GM19351 (cell line): ENCODE measurements at regions not wholly inside any gene's neighbourhood (a gene's known extent, or its start where the extent isn't known, plus 50 kb on each side); places are given as distances from the start of the nearest gene placed in this dataset.
"Not testable (repeated sequence)": the region's sequence is repeated elsewhere in the genome, so short reads cannot be mapped to it uniquely, and the experiment has no call there.

ENCODE experiments used
- ATAC-seq: cut with Tn5 transposase; IDR thresholded peaks from one replicate; pipeline ENCODE4 v1.9.1; 2021; ENCODE audit warnings: mild to moderate bottlenecking, moderate library complexity; ENCODE audit not compliant: unreplicated experiment

DNA sequence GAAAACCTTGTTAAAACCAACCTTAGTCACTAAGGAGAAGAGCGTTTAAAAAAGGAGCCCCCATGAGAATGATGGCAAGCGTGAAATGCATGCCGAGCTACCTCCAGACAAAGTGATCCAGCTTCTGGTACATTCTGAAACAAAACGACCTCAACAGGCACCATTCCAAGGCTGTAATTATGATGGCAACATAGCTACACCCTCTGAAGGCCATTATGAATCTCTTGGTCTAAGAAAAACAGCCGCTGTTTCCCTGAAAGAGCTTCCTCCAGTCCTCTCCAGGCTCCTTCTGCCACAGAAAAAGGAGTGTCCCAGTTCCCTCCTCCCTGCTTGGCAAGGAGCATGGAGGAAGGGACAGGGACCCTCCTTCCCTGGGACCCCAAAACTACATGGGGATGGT, 50.0 kb upstream of the ABLIM1 start:
- no peak for ATAC-seq

DNA sequence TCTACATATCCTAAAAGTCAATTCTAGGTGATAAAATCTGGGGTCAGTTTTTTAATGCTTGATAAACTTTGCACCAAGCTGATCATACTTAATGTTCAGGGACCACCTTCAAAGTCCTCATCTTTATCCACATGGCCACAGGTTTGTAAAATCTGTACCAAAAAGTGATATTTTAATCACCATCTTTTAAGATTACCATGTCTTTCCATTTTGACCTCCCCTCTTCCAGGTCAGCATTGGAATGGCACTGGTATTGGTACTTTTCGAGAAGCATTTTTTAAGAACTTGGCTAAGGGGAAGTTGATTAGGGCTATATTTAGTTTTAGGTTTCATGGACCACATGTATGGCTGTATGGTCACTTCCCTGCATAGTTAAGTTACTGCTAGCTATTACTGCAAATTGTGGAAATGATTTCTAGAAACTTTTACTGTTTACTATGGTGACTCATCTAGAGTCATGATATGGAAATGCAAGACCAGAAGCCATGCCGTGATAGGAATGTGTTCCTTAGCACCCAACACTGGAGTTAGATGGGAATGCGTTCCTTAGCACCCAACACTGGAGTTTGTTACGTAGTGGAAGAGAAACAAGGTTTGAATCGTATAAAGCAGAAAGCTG, 50.8 kb upstream of the ABLIM1 start:
- ATAC-seq, result no peak

DNA sequence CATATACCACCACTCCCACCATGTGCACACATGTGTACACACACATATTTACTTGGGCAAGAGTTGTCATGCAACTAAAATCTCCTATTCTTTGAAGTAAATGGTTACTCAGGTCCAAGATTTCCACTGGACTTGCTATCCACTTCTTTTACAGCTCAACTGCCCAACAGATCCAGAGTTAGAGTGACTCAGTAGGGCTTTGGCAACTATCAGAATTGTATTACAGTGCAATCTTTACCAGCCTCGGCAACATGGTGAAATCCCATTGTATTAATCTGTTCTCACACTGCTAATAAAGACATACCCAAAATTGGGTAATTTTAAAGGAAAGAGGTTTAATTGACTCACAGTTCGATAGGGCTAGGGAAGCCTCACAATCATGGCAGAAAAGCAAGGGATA, 51.9 kb upstream of the ABLIM1 start:
- ATAC-seq, result no peak

DNA sequence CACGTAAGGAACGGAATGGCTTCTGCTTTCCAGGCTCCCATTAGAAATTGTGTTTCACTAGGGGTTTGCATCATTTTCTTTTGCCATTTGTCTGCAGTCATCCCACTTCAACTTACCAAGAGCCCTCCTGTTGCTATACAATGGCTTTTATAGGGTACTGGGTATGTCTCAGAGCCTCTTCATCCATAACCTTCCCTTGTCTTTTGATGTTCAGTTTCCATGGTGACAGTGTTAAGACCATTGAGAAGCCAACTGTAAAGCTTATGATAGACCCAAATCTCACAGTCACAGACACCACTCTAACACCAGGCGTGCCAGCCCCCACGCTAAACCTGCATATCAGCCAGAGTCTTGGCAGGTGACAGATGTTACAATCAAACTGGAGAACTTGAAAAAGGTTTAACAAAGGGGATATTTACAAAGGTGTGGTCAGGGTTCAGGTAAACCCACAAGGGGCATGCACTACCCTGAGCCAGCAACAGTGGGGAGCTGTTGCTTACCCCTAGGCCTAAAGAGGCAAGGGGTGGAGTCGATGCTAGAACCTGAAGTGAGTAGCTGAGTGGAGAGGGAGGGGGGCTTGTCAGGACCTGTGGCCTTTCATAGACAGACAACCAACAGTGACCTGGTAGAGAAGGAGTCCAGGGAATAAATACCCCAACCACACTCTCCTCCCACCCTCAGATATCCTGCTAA, 53.2 kb upstream of the ABLIM1 start:
- no peak for ATAC-seq

DNA sequence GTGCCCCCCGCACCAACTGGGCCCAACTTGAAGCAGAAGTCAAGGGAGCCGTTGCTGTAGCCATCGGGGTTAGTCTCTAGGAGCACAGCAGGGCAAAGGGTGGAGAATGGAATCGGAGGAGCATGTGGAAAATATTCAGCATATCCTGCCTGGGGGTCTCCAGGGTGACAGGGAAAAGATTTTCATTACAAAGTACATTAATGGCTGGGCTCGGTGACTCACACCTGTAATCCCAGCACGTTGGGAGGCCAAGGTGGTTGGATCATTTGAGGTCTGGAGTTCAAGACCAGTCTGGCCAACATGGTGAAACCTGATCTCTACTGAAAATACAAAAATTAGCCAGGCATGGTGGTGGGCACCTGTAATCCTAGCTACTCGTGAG, 53.8 kb upstream of the ABLIM1 start:
- ATAC-seq, result no peak

DNA sequence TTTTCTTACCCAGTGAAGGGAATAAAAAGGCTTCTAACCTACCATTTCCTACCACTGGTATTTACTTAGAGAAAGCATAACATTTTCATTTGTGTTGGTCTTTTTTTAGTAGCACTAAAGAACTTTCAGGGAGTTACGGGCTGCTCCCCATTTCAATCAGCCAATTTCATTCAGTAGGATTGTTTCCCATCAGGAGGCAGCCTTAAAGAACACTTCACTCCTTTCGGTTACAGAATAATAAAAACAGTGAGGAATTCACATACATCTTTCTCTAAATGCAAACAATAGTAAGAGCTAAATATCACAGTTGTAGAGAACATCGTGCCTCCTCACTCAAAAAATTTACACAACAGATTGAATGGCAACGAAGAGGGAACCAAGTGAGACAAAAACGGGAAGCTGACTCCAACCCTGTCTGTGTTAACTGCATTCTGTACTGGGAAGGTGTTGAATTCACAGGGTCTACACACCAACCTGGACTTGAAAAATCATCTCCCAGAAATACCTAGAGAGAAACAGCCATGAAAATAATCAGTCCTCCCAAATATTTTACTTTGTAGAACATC, 55.5 kb upstream of the ABLIM1 start:
- ATAC-seq, result no peak

DNA sequence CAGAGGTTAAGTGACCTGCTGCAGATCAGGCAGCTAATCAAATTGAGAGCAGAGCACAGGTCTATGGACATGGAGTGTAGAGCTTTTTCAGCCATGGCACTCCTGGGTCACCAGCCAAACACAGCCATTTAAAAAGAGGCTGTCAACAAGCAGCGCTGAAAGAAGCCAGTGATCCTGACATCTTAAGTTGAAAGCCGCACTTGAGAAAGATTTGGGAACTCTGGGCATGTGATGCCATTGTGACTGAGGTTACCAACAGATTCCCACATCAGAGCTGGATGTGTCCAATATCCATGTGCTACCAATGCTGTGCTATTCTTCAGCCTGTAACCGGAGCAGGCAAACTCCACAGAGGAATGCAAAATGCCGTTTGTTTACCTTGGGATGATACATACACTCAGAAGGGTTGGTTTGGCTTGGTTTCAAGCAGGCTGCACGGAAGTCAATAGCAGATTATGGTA, 56.2 kb upstream of the ABLIM1 start:
- no peak for ATAC-seq

DNA sequence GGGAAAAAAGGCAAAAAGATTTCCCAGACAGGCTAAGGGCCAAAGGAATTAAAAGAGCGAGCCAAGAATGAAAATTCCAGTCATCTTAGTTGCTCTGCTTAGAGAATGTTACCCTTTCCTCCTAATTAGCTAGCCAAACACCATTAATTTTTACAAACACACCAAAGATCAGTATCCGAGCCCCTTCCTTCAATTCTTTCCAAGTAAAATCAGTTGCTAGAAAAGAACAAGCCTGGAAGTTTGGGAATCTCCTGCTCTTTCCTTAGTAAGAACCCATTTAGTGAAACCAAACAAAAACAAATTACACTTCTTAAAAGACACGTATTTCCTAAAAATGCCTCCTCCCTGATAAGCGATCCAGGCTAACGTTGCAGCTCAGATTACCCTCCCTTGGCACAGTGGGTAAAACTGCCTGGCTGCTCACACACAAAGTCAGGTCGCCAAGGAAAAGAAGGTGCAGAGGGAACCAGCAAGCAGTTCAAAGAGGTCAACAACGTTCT, 57.1 kb upstream of the ABLIM1 start:
- no peak for ATAC-seq

DNA sequence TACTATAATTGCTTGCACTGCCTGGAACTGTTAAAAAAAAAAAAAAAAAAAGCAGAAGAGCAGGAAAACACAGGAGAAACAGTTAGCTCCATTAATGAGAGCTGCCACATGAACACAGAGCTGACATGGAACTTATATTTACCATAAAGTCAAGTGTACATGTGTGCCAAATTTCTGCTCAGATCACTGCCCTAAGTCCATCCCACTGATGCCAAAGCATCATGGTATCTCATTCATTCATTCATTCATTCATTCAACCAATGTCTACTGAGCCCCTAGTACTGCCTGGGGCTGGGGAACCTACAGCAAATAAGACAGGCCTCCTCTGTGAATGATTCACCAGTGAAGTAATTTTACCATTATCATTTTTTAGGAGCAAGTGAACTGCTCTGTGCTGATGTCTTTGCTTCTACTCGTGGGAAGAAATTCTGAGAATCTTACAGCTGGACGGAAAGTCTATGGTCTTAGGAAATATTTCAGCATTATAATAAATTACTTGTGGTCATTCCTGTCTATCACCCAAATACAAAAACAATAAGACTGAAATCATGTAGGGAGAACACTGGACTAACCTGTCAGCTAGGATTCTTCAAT, 58.8 kb upstream of the ABLIM1 start:
- no peak for ATAC-seq

DNA sequence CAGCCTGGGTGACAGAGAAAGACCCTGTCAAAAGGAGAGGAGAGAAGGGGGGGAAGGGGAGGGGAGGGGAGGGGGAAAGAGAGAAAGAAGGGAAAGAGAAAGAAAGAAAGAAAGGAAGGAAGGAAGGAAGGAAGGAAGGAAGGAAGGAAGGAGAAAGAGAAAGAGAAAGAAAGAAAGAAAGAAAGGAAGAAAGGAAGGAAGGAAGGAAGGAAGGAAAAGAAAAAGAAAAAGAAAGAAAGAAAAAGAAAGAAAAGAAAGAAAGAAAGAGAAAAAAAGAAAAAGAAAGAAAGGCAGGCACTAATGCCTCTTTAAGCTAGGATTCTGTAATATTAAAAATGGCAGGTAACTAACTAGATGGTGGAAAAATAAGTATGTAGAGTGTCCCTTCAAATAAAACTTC, 59.8 kb upstream of the ABLIM1 start:
- not testable (repeated sequence) for ATAC-seq

DNA sequence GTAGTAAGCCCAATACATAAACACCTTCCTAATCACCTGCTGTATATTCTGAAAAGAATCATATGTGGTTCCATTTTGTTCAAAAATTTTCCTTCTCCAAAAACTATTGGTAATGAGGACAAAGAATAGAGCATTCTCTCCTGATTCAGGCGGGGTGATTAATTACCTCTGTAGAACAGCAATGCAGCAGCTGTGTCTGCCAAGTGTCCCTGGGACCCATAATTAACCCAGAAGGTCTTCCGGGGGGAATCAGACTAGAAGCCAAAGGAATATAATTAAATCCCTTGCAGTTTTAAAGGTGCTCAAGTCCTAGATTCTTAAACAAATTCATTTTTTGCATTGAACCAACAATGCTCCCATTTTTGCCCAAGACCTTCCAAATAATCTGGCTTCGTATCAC, 60.3 kb upstream of the ABLIM1 start:
- no peak for ATAC-seq

DNA sequence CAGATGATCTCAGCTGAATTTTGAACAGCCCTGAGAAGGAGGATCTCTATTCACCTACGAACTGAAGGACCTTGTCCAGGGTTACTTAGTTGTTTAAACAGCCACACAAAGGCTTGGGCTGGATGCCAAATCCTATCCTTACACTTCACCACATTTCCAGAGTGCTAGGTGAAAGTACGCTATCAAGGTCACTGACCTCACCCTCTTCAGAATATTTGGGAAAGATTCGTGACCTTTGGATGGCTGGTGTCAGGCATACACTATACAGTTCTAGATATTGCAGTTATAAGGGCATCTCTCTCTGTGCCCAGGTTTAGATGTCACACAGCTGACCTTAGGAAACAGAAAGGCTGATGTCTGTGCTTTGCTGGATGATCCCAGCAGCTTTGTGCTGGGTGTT, 61.2 kb upstream of the ABLIM1 start:
- no peak for ATAC-seq

DNA sequence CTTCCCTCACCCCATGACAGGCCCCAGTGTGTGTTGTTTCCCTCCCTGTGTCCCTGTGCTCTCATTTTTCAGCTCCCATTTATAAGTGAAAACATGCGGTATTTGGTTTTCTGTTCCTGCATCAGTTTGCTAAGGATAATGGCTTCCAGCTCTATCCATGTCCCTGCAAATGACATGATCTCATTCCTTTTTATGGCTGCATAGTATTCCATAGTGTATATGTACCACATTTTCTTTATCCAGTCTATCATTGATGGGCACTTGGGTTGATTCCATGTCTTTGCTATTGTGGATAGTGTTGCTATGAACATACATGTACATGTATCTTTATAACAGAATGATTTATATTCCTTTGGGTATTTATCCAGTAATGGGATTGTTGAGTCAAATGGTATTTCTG, 61.9 kb upstream of the ABLIM1 start:
- ATAC-seq, result not testable (repeated sequence)

DNA sequence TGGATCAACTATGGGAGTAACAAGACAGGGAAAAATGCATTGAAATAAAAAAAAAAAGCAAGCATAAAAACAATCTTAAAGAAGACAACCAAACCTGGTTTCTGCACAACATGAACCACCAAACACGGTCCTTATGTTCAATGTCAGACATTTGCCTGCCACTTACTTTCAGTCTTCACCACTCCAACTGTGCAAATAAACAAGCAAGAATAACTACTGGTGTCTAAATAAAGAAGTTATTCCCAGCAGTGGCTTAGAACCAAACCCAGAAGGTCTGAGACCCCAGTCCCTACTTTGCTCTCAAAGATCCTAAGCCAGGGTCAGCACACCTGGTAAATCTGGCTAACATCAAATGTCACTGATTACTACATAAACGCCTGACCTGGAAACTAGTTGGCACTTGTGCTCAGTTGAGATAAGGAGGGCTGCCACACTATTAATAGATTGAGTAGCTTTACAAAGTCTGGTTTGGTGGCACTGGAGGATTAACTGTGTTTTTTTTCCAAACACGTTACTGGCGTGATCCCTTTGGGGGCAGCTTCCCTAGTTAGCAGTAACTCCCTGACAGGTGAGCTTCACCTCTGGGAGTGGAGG, 62.7 kb upstream of the ABLIM1 start:
- ATAC-seq, result no peak

DNA sequence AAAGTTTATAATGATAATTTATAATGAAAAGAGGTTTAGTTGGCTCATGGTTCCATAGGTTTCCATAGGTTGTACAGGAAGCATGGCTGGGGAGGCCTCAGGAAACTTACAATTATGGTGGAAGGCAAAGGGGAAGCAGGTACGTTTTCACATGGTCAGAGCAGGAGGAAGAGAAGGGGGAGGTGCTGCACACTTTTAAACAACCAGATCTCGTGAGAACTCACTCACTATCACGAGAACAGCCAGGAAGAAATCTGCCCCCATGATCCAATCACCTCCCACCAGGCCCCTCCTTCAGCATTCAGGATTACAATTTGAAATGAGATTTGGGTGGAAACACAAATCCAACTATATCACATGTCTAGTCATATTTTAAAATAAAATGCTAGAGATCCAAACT, 64.1 kb upstream of the ABLIM1 start:
- ATAC-seq, result not testable (repeated sequence)

DNA sequence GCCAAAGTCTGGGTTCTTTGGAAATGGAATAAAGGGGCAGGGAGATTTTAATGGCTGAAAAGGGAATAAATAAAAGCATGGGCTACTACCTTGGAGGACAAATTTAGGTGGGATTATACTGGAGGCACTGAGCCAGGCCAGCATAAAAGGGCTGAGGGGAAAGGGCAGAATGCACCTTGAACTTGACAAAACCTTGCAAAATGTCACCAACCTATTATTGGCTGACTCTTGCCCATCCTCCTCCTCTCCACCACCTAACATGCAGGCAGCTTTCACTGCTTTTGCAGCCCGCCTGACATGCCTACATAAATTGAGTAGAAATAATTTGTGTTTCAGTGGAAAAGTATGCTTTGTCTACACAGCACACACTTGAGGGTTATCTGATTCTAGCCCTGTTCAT, 65.3 kb upstream of the ABLIM1 start:
- ATAC-seq, result no peak

DNA sequence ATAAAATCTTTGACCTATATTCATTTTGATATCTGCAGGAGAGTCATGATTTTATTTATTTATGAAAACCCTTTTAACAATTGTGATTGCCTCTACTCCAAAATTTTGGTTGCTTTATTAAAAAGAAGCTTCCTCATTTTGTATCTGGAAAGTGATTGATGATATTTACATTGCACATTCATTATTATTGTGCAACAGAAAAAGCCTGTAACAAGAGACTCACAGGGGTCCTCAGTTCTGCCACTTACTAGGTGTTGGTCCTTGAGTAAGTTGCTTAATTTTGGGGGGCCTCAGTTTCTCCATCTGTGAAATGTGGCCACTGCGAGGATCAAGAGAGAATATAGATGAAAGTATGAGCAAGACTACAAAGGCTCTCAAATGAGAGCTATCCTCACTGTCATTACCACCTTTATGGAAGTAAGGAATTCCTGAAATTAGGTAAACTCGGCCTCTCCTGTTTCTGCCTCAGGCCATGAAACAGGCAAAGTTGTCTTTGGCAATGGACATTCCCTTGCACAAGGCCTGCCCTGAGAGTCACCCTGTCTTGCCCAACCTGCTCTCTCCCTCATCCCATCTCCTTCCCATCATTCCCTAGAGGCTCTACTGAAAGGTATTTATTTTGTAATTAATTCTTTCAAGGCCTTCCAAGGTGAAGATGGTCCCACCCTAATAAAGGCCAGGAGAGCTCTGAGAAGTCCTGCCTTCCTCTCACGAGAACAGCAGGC, 66.1 kb upstream of the ABLIM1 start:
- no peak for ATAC-seq

DNA sequence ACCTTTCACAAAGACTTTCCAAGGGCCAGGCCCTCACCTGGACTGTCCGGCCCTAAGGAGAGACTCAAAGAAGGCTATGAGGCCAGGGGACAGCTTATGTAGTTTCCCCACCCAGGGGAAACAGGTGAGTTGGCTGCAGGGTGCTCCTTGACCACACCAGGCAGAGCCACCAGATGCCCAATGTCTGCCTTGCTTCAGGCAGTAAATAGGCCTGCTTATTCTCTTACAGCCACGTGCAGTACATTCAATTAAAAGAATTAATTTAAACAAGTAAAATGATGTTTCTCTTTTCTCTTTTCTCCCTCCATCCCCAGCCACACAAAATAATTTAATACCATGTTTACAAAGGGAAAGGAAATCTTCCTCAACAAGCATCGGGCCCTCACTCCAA, 66.6 kb upstream of the ABLIM1 start:
- ATAC-seq, result no peak

DNA sequence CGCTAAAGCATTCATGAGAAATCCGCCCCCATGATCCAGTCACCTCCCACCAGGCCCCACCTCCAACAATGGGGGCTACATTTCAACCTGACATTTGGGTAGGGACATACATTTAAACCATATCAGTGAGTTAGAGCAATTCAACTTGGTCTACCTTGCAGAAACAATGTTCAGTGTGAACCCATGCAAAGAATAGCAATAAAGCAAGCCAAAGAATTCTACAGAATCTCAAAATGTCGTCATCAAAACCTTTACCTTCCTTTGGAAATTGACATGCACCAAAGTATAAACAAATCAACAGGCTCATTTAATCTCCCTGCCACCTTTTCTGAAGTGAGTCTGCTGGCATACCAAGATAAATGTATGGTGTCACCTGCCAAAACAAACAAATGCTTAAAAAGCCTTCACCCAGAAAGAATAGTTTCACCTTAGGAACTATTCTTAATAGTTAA, 68.8 kb upstream of the ABLIM1 start:
- no peak for ATAC-seq

DNA sequence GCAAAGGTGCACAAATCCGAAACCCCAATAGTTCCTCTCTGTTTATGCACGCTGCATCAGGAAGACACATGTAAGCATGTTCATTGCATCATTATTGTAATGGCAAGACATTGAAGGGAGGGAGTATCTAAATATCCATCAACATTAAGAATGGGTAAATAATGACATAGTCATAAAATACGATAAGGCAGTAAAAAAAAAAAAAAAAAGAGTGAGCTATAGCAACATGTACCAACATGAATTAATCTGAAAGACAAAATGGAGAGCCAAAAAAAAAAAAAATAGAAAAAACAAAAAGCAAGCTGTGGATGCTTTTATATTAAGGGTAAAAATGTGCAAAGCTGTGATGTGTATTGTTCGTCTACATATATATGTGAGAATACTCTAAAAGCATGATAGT, 70.2 kb upstream of the ABLIM1 start:
- ATAC-seq, result no peak

DNA sequence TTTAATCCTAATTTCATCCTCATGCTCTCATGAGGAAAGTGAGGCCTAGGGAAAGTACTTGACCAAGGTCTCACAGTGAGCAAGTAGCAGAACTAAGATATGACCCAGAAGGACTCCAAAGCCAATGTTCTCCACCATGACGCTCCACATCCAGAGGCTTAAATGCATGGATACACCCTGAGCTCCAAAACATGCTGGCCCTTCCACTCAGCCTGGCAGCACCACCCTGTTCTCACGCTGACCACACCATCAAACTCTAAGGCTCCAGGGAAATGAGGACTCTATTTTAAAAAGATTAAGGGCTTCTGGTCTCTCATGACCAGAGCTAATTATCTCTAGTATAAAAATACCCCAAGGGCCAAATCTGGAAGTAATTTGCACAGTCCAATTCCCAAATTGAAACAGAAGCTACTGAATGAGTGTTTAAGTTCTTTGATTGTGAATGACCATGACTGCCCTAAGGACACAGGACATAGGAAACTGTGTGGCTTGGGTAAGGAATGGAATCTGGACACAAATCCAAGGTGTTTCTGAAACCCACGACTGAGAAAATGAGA, 71.1 kb upstream of the ABLIM1 start:
- ATAC-seq, result no peak
